ENCODE measurements at regions not wholly inside any gene's neighbourhood (a gene's known extent, or its start where the extent isn't known, plus 50 kb on each side); places are given as distances from the start of the nearest gene placed in this dataset.

DNA sequence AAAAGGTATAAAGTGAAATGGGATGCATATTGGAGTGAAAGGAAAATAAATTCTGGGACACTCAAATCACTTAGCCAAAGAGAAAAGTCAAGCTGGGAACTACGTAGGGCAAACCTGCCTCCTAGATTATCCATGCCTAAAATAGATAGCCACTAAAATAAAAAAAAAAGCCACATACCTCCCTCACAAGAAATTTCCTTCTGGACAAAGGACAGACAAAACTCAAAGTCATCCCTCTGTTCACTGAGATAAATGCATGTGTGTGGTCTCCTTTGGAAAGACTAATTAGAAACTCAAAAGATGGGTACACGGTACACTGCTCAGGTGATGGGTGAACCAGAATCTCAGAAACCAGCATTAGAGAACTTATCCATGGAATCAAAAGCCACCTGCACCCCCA lies 65.2 kb upstream of the MME start:
- no peak for ATAC-seq
- Mint-ChIP-seq H3K27ac (no peak overlapping the region), H3K4me1 (no peaks in the 10 kb centered on the region), H3K27me3 (ENCODE audit: low read depth in 2 of 2) (no peaks in the 10 kb centered on the region), H3K9me3 (peaks cover 9 to 15% of the 10 kb centered on the region in 2 donors), H3K4me3 (no peak overlapping the region), H3K36me3 (no peaks in the 10 kb centered on the region)
- H3K36me3 ChIP-seq (ENCODE audit: control insufficient read depth, insufficient read depth, low read length), result no peaks in the 10 kb centered on the region
- no peak overlapping the region for H3K27ac ChIP-seq (ENCODE audit: low read length)
- no peaks in the 10 kb centered on the region for H3K4me1 ChIP-seq (ENCODE audit: control insufficient read depth, insufficient read depth, low read length)
- TF ChIP-seq, protein P1, sequence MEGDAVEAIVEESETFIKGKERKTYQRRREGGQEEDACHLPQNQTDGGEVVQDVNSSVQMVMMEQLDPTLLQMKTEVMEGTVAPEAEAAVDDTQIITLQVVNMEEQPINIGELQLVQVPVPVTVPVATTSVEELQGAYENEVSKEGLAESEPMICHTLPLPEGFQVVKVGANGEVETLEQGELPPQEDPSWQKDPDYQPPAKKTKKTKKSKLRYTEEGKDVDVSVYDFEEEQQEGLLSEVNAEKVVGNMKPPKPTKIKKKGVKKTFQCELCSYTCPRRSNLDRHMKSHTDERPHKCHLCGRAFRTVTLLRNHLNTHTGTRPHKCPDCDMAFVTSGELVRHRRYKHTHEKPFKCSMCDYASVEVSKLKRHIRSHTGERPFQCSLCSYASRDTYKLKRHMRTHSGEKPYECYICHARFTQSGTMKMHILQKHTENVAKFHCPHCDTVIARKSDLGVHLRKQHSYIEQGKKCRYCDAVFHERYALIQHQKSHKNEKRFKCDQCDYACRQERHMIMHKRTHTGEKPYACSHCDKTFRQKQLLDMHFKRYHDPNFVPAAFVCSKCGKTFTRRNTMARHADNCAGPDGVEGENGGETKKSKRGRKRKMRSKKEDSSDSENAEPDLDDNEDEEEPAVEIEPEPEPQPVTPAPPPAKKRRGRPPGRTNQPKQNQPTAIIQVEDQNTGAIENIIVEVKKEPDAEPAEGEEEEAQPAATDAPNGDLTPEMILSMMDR (IDR thresholded peaks at IDR 0.05), result no peak
- no peak for DNase-seq
- intact Hi-C loops (cut with micrococcal nuclease), result no loop called here
- 100% methylated on average over 2 of the region's 2 CpGs for WGBS (ENCODE audit: insufficient coverage)
- H3K27me3 ChIP-seq (ENCODE audit: control insufficient read depth, insufficient read depth, low read length), result no peaks in the 10 kb centered on the region
- no peaks in the 10 kb centered on the region for H3K9me3 ChIP-seq (ENCODE audit: control insufficient read depth, insufficient read depth, low read length)
- H3K4me3 ChIP-seq (ENCODE audit: low read length), result no peak overlapping the region

DNA sequence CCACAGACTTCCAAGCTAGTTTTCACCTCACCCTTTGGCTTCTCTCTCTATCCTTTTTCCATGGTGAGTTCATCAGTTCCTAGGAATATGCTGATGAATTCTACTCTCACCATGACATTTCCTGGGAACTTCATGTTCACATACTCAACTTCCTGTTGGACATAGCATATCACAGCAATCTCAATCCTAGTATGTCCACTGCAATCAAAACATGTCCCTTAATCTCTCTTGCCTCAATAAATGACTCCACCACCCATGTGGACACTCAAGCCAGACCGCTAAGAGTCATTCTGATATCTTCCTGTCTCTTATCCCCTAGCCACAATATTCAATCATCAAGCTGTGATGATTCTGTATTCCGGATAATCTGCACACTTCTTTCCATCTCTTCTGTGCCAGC lies 66.7 kb upstream of the MME start:
- no peaks in the 10 kb centered on the region for H3K36me3 ChIP-seq (ENCODE audit: control insufficient read depth, insufficient read depth, low read length)
- no peaks in the 10 kb centered on the region for H3K27me3 ChIP-seq (ENCODE audit: control insufficient read depth, insufficient read depth, low read length)
- no peak overlapping the region for H3K4me3 ChIP-seq (ENCODE audit: low read length)
- TF ChIP-seq, protein P1 (IDR thresholded peaks at IDR 0.05), result no peak
- intact Hi-C loops (cut with micrococcal nuclease), result no loop called here
- peaks cover 9 to 11% of the 10 kb centered on the region in 2 donors for H3K9me3 Mint-ChIP-seq
- no peak overlapping the region for H3K4me3 Mint-ChIP-seq
- no peaks in the 10 kb centered on the region for H3K4me1 ChIP-seq (ENCODE audit: control insufficient read depth, insufficient read depth, low read length)
- no peaks in the 10 kb centered on the region for H3K9me3 ChIP-seq (ENCODE audit: control insufficient read depth, insufficient read depth, low read length)
- DNase-seq (no peak), ATAC-seq (no peak)
- WGBS (ENCODE audit: insufficient coverage), result 86% methylated on average over 2 of the region's 2 CpGs
- no peak overlapping the region for H3K27ac ChIP-seq (ENCODE audit: low read length)
- H3K27ac Mint-ChIP-seq, result no peak overlapping the region
- no peaks in the 10 kb centered on the region for H3K36me3 Mint-ChIP-seq
- no peaks in the 10 kb centered on the region for H3K4me1 Mint-ChIP-seq
- H3K27me3 Mint-ChIP-seq (ENCODE audit: low read depth in 2 of 2), result no peaks in the 10 kb centered on the region

DNA sequence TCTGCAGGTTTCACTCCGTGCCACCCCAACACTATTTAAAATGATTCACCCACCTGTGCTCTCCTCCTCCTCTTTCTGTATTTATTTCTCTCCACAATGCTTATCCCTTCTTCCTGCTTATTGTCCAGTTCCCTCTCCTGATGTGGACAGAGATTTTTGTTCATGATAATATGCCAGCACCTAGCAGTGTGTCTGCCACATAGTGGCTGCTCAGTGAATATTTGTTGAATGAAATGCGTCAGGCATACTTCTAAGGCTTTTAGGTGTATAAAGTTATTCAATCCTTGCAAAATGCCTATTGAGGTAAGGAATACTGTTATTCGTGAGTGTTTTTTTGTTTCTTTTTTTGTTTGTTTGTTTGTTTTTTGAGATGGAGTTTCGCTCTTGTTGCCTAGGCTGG lies 67.5 kb upstream of the MME start:
- H3K27ac ChIP-seq (ENCODE audit: low read length), result no peak overlapping the region
- H3K9me3 ChIP-seq (ENCODE audit: control insufficient read depth, insufficient read depth, low read length), result no peaks in the 10 kb centered on the region
- intact Hi-C loops (cut with micrococcal nuclease), result no loop called here
- Mint-ChIP-seq H3K27ac (no peak overlapping the region), H3K27me3 (ENCODE audit: low read depth in 2 of 2) (no peaks in the 10 kb centered on the region), H3K9me3 (peaks cover 9 to 11% of the 10 kb centered on the region in 2 donors), H3K4me1 (no peaks in the 10 kb centered on the region), H3K36me3 (no peaks in the 10 kb centered on the region), H3K4me3 (no peak overlapping the region)
- TF ChIP-seq, protein P1 (IDR thresholded peaks at IDR 0.05), result no peak
- no peak for ATAC-seq
- no peak overlapping the region for H3K4me3 ChIP-seq (ENCODE audit: low read length)
- WGBS (ENCODE audit: insufficient coverage), result 90% methylated on average over 4 of the region's 4 CpGs
- H3K27me3 ChIP-seq (ENCODE audit: control insufficient read depth, insufficient read depth, low read length), result no peaks in the 10 kb centered on the region
- no peaks in the 10 kb centered on the region for H3K36me3 ChIP-seq (ENCODE audit: control insufficient read depth, insufficient read depth, low read length)
- no peak for DNase-seq
- H3K4me1 ChIP-seq (ENCODE audit: control insufficient read depth, insufficient read depth, low read length), result no peaks in the 10 kb centered on the region

DNA sequence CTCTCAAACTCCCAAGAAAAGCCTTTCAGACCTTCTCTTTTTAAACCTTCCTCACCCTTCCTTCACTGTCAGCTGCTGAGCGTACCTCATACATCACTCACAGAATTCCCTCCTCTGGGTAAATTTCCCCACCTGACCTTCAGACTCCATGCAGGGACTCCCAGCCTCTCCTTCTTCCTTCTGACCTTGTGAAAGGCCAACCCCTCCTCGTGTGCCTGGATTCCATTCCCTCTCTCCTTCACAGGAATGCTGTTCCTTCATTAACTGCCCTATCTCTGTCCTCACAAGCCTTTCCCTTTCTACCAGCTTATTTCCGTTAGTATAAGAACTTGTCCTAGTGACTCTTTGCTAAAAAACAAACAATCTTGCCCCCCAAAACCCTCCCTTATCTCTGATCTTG lies 69.7 kb upstream of the MME start:
- H3K27ac Mint-ChIP-seq, result no peak overlapping the region

More for the DNA sequence above, 69.7 kb upstream of the MME start:
- peaks cover 9 to 14% of the 10 kb centered on the region in 2 donors for H3K9me3 Mint-ChIP-seq
- no peaks in the 10 kb centered on the region for H3K36me3 Mint-ChIP-seq
- H3K27me3 Mint-ChIP-seq (ENCODE audit: low read depth in 2 of 2), result no peaks in the 10 kb centered on the region
- Histone ChIP-seq H3K27me3 (ENCODE audit: control insufficient read depth, insufficient read depth, low read length) (no peaks in the 10 kb centered on the region), H3K4me3 (ENCODE audit: low read length) (no peak overlapping the region), H3K36me3 (ENCODE audit: control insufficient read depth, insufficient read depth, low read length) (no peaks in the 10 kb centered on the region), H3K27ac (ENCODE audit: low read length) (no peak overlapping the region), H3K4me1 (ENCODE audit: control insufficient read depth, insufficient read depth, low read length) (no peaks in the 10 kb centered on the region), H3K9me3 (ENCODE audit: control insufficient read depth, insufficient read depth, low read length) (no peaks in the 10 kb centered on the region)
- intact Hi-C loops (cut with micrococcal nuclease), result no loop called here
- ATAC-seq (no peak), DNase-seq (no peak)
- TF ChIP-seq, protein P1 (IDR thresholded peaks at IDR 0.05), result no peak
- no peak overlapping the region for H3K4me3 Mint-ChIP-seq
- 86% methylated on average over 3 of the region's 3 CpGs for WGBS (ENCODE audit: insufficient coverage)
- H3K4me1 Mint-ChIP-seq, result no peaks in the 10 kb centered on the region
